A204.1 (cell line): ENCODE measurements at regions not wholly inside any gene's neighbourhood (a gene's known extent, or its start where the extent isn't known, plus 50 kb on each side); places are given as distances from the start of the nearest gene placed in this dataset.

Source experiments
- FAIRE-seq: peaks from 2 replicates; lab custom pipeline; 2012; peaks lifted over from hg19 to GRCh38; lab: Jason Lieb, UNC

- no peak for FAIRE-seq
These were observed 78.5 kb downstream of the RPLP1 start for GRCh38 chr15:69530991-69531664.

GRCh38 chr15:69531665-69532027 is 79.0 kb downstream of the RPLP1 start:
- FAIRE-seq = no peak

- FAIRE-seq = no peak
These were observed 79.4 kb downstream of the RPLP1 start for GRCh38 chr15:69532066-69532465.

GRCh38 chr15:69532856-69533255 is 80.2 kb downstream of the RPLP1 start:
- no peak for FAIRE-seq

- FAIRE-seq = no peak
These were observed 80.9 kb downstream of the RPLP1 start for GRCh38 chr15:69533522-69533921.

GRCh38 chr15:69535101-69535638 is 82.6 kb downstream of the RPLP1 start:
- no peak for FAIRE-seq

GRCh38 chr15:69535998-69536397 is 83.4 kb downstream of the RPLP1 start:
- FAIRE-seq = no peak

GRCh38 chr15:69536726-69537512 is 84.3 kb downstream of the RPLP1 start:
- no peak for FAIRE-seq

GRCh38 chr15:69537901-69538300 is 85.3 kb downstream of the RPLP1 start:
- FAIRE-seq = no peak

- no peak for FAIRE-seq
These were observed 85.8 kb downstream of the RPLP1 start for GRCh38 chr15:69538379-69538778.

- FAIRE-seq = no peak
These were observed 86.7 kb downstream of the RPLP1 start for GRCh38 chr15:69539345-69539744.

GRCh38 chr15:69540622-69541021 is 88.0 kb downstream of the RPLP1 start:
- FAIRE-seq = no peak

- no peak for FAIRE-seq
These were observed 89.4 kb downstream of the RPLP1 start for GRCh38 chr15:69542028-69542427.

GRCh38 chr15:69543681-69544364 is 91.2 kb downstream of the RPLP1 start:
- FAIRE-seq = no peak

GRCh38 chr15:69544365-69545113 is 91.9 kb downstream of the RPLP1 start:
- no peak for FAIRE-seq

GRCh38 chr15:69546182-69546581 is 93.6 kb downstream of the RPLP1 start:
- FAIRE-seq = no peak

GRCh38 chr15:69548395-69549180 is 96.0 kb downstream of the RPLP1 start:
- FAIRE-seq = no peak

GRCh38 chr15:69551391-69552056 is 98.9 kb downstream of the RPLP1 start:
- FAIRE-seq = no peak

GRCh38 chr15:69552057-69552815 is 99.6 kb downstream of the RPLP1 start:
- no peak for FAIRE-seq

GRCh38 chr15:69553686-69554085 is 101.1 kb downstream of the RPLP1 start:
- FAIRE-seq = no peak
